WTC11 (cell line): ENCODE measurements at regions not wholly inside any gene's neighbourhood (a gene's known extent, or its start where the extent isn't known, plus 50 kb on each side); places are given as distances from the start of the nearest gene placed in this dataset.

Experiments used
- CBFB ChIP-seq: sonication (generic); formaldehyde crosslinking; IDR thresholded peaks from 2 replicates; pipeline ENCODE4 v1.8.1; 2022; ENCODE audit warnings: mild to moderate bottlenecking, low read depth, missing genetic modification reagents
- CTCF ChIP-seq: fragments of 200-600 bp; IDR thresholded peaks from 2 replicates; pipeline ENCODE4 v1.8.0; 2022; ENCODE audit warnings: antibody characterized with exemption
- E2F5 ChIP-seq: sonication (generic); formaldehyde crosslinking; IDR thresholded peaks from 2 replicates; pipeline ENCODE4 v1.8.1; 2022; ENCODE audit warnings: mild to moderate bottlenecking, moderate library complexity, missing genetic modification reagents
- ELF4 ChIP-seq: sonication (generic); formaldehyde crosslinking; IDR thresholded peaks from 2 replicates; pipeline ENCODE4 v1.8.1; 2022; ENCODE audit warnings: low read depth, mild to moderate bottlenecking, moderate library complexity, missing genetic modification reagents
- USF1 ChIP-seq: sonication (generic); formaldehyde crosslinking; IDR thresholded peaks from 2 replicates; pipeline ENCODE4 v1.8.0; 2022; ENCODE audit warnings: mild to moderate bottlenecking, missing genetic modification reagents

- TF ChIP-seq USF1 (CRISPR knock-in tag) = no peak
- TF ChIP-seq CTCF = no peak
- no peak for TF ChIP-seq CBFB (CRISPR knock-in tag)
- TF ChIP-seq E2F5 (CRISPR knock-in tag) = no peak
- TF ChIP-seq ELF4 = no peak
Observed at GRCh38 chr13:100887729-100888151, 213.1 kb upstream of the TMTC4 start.
